ENCODE measurements at regions not wholly inside any gene's neighbourhood (a gene's known extent, or its start where the extent isn't known, plus 50 kb on each side); places are given as distances from the start of the nearest gene placed in this dataset.

- no TSS peak for BruUV-seq (replicated peaks)
- ATAC-seq (no peak), DNase-seq (ENCODE audit: low read depth, low spot score) (no peak)
- ChIA-PET CTCF (interaction anchor here (1.9 kb wide), 1 partner anchor 13 kb away, joined by 7 read pairs; no protein-coding TSS in a partner anchor), POLR2A (no interaction called here), RAD21 (ENCODE audit: low non-redundant PET in 1 of 2, low total read pairs in 2 of 2, uncharacterized antibody in 2 of 2, unreplicated experiment in 2 of 2) (no interaction called here)
- Histone ChIP-seq H3K9me3 (ENCODE audit: control insufficient read depth in 1 of 2, insufficient read depth in 1 of 2, low read depth in 1 of 2, low read length in 2 of 2) (no peaks in the 10 kb centered on the region), H2AFZ (ENCODE audit: low read depth, low read length, poor library complexity, severe bottlenecking) (no peak overlapping the region), H3K9me2 (ENCODE audit: insufficient read depth) (no peaks in the 10 kb centered on the region), H3K27ac (ENCODE audit: low read depth, low read length) (no peak overlapping the region), H3K27me3 (ENCODE audit: insufficient read depth, low read length) (peaks cover 5% of the 10 kb centered on the region), H3K9ac (ENCODE audit: low read length) (no peak overlapping the region), H3K79me2 (ENCODE audit: insufficient read depth, low read length) (no peaks in the 10 kb centered on the region), H3K36me3 (ENCODE audit: control insufficient read depth in 1 of 2, insufficient read depth in 2 of 2, low read length in 2 of 2) (no peaks in the 10 kb centered on the region), H3K4me1 (ENCODE audit: control insufficient read depth in 1 of 2, insufficient read depth in 2 of 2, low read length in 2 of 2) (no peaks in the 10 kb centered on the region), H3K4me2 (ENCODE audit: low read length) (no peak overlapping the region), H3K4me3 (replicated peaks in 1 of 2; ENCODE audit: low read depth in 1 of 2, low read length in 2 of 2) (no peak overlapping the region), H4K20me1 (ENCODE audit: insufficient read depth) (no peaks in the 10 kb centered on the region)
- intact Hi-C loops (cut with micrococcal nuclease), result no loop called here
- TF ChIP-seq ATF3 (IDR thresholded peaks at IDR 0.05) (no peak), SIN3A (IDR thresholded peaks at IDR 0.05; ENCODE audit: low read depth) (no peak), FOSL1 (IDR thresholded peaks at IDR 0.05; ENCODE audit: low read depth) (no peak), MAX (IDR thresholded peaks at IDR 0.05) (no peak), CBX3 (IDR thresholded peaks at IDR 0.05; ENCODE audit: low read depth) (no peak), EZH2phosphoT487 (IDR thresholded peaks at IDR 0.05; ENCODE audit: borderline replicate concordance) (no peak), JUND (IDR thresholded peaks at IDR 0.05) (no peak), YY1 (IDR thresholded peaks at IDR 0.05; ENCODE audit: extremely low read depth, insufficient replicate concordance, low read depth, low read length) (no peak), ZFX (IDR thresholded peaks at IDR 0.05) (no peak), POLR2AphosphoS5 (IDR thresholded peaks at IDR 0.05; ENCODE audit: low read depth, low read length) (no peak), SP1 (IDR thresholded peaks at IDR 0.05; ENCODE audit: low read depth) (no peak), CEBPB (IDR thresholded peaks at IDR 0.05; ENCODE audit: low read depth) (no peak), RAD21 (IDR thresholded peaks at IDR 0.05; ENCODE audit: low read depth) (no peak), ZNF274 (IDR thresholded peaks at IDR 0.05; ENCODE audit: low read depth, low read length) (no peak), TCF7L2 (IDR thresholded peaks at IDR 0.05; ENCODE audit: borderline replicate concordance, extremely low read depth, insufficient read depth, insufficient read length) (no peak), SRF (IDR thresholded peaks at IDR 0.05; ENCODE audit: low read depth) (no peak), EGR1 (IDR thresholded peaks at IDR 0.05; ENCODE audit: low read depth) (no peak), EZH2 (IDR thresholded peaks at IDR 0.05) (no peak)
- TF ChIP-seq, protein P1, sequence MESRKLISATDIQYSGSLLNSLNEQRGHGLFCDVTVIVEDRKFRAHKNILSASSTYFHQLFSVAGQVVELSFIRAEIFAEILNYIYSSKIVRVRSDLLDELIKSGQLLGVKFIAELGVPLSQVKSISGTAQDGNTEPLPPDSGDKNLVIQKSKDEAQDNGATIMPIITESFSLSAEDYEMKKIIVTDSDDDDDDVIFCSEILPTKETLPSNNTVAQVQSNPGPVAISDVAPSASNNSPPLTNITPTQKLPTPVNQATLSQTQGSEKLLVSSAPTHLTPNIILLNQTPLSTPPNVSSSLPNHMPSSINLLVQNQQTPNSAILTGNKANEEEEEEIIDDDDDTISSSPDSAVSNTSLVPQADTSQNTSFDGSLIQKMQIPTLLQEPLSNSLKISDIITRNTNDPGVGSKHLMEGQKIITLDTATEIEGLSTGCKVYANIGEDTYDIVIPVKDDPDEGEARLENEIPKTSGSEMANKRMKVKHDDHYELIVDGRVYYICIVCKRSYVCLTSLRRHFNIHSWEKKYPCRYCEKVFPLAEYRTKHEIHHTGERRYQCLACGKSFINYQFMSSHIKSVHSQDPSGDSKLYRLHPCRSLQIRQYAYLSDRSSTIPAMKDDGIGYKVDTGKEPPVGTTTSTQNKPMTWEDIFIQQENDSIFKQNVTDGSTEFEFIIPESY (IDR thresholded peaks at IDR 0.05; ENCODE audit: extremely low read depth, insufficient replicate concordance, low read length), result no peak
- TF ChIP-seq, protein P2, sequence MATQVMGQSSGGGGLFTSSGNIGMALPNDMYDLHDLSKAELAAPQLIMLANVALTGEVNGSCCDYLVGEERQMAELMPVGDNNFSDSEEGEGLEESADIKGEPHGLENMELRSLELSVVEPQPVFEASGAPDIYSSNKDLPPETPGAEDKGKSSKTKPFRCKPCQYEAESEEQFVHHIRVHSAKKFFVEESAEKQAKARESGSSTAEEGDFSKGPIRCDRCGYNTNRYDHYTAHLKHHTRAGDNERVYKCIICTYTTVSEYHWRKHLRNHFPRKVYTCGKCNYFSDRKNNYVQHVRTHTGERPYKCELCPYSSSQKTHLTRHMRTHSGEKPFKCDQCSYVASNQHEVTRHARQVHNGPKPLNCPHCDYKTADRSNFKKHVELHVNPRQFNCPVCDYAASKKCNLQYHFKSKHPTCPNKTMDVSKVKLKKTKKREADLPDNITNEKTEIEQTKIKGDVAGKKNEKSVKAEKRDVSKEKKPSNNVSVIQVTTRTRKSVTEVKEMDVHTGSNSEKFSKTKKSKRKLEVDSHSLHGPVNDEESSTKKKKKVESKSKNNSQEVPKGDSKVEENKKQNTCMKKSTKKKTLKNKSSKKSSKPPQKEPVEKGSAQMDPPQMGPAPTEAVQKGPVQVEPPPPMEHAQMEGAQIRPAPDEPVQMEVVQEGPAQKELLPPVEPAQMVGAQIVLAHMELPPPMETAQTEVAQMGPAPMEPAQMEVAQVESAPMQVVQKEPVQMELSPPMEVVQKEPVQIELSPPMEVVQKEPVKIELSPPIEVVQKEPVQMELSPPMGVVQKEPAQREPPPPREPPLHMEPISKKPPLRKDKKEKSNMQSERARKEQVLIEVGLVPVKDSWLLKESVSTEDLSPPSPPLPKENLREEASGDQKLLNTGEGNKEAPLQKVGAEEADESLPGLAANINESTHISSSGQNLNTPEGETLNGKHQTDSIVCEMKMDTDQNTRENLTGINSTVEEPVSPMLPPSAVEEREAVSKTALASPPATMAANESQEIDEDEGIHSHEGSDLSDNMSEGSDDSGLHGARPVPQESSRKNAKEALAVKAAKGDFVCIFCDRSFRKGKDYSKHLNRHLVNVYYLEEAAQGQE (IDR thresholded peaks at IDR 0.05; ENCODE audit: low read depth), result no peak
Measured at GRCh38 chr5:147085409-147085808, 149.4 kb upstream of the STK32A start.
